Panc1 (cell line): ENCODE measurements at regions not wholly inside any gene's neighbourhood (a gene's known extent, or its start where the extent isn't known, plus 50 kb on each side); places are given as distances from the start of the nearest gene placed in this dataset.

Experiments
- ATAC-seq: fragments of 200-7000 bp; cut with Tn5 transposase; 2 replicates; pipeline ENCODE4 v1.9.1; 2020; ENCODE audit warnings: mild to moderate bottlenecking, moderate library complexity
- BruUV-seq: library from RNA; stranded (reverse); fragments of 400-500 nt; replicated peaks from 2 replicates; lab custom pipeline; 2021; lab: Mats Ljungman, UMichigan
- CTCF ChIA-PET: fragments of 300-600 bp; sonication (Branson Sonifier 250); formaldehyde crosslinking; loops from one replicate; lab custom pipeline; 2022; ENCODE audit warnings: antibody characterized with exemption; lab: Charles Lee
- POLR2A ChIA-PET: fragments of 300-600 bp; sonication (Branson Sonifier 250); formaldehyde crosslinking; loops from one replicate; lab custom pipeline; 2022; ENCODE audit warnings: antibody characterized with exemption; lab: Charles Lee
- DNase-seq: peaks from one replicate; pipeline ENCODE4 v3.0.0-alpha.2; 2010; ENCODE audit warnings: low read depth, low spot score
- H3K27ac ChIP-seq: 2 replicates; pipeline ENCODE4 v1.5.1; 2011; ENCODE audit warnings: mild to moderate bottlenecking, low read length, inconsistent platforms
- H3K27me3 ChIP-seq: fragments of 200-500 bp; sonication (Bioruptor generic); 2 replicates; pipeline ENCODE4 v1.6.0; 2014; ENCODE audit warnings: low read length, inconsistent platforms; ENCODE audit not compliant: control insufficient read depth, insufficient read depth
- H3K36me3 ChIP-seq: fragments of 200-500 bp; sonication (Bioruptor generic); 2 replicates; pipeline ENCODE4 v1.5.1; 2014; ENCODE audit warnings: inconsistent platforms, mild to moderate bottlenecking, low read length, moderate library complexity; ENCODE audit not compliant: control insufficient read depth, insufficient read depth
- H3K4me1 ChIP-seq: 2 replicates; pipeline ENCODE4 v1.5.1; 2011; ENCODE audit warnings: inconsistent platforms, mild to moderate bottlenecking, low read length, moderate library complexity; ENCODE audit not compliant: control insufficient read depth, insufficient read depth
- H3K4me3 ChIP-seq, 2 experiments: 2 replicates each; pipeline ENCODE4 v1.5.1; 2011 to 2012; ENCODE audit warnings: low read depth in 2 of 2, low read length in 2 of 2, mild to moderate bottlenecking in 2 of 2, inconsistent platforms in 1 of 2, moderate library complexity in 1 of 2
- H3K9me3 ChIP-seq: fragments of 200-500 bp; sonication (Bioruptor generic); 2 replicates; pipeline ENCODE4 v1.5.1; 2014; ENCODE audit warnings: low read depth, mild to moderate bottlenecking, inconsistent platforms, low read length, moderate library complexity; ENCODE audit not compliant: control insufficient read depth, insufficient read depth
- CTCF ChIP-seq: fragments of 450-650 bp; IDR thresholded peaks from 2 replicates; pipeline ENCODE4 v1.5.1; 2017; ENCODE audit warnings: mild to moderate bottlenecking
- POLR2AphosphoS5 ChIP-seq: IDR thresholded peaks from 2 replicates; pipeline ENCODE4 v1.6.1; 2012; ENCODE audit warnings: mild to moderate bottlenecking, low read depth, low read length, moderate library complexity
- REST ChIP-seq, 2 experiments: IDR thresholded peaks; 2 replicates each; pipeline ENCODE4 v1.6.1; 2011 to 2012; ENCODE audit warnings: low read depth in 2 of 2, control low read depth in 1 of 2, low read length in 1 of 2, mild to moderate bottlenecking in 1 of 2, moderate library complexity in 1 of 2; ENCODE audit not compliant: insufficient read depth in 1 of 2
- SIN3A ChIP-seq: IDR thresholded peaks from 2 replicates; pipeline ENCODE4 v1.6.1; 2012; ENCODE audit warnings: low read depth, mild to moderate bottlenecking, low read length, moderate library complexity, borderline replicate concordance; ENCODE audit not compliant: insufficient read depth
- TCF7L2 ChIP-seq: IDR thresholded peaks from 2 replicates; pipeline ENCODE4 v1.6.1; 2011; ENCODE audit warnings: mild to moderate bottlenecking, low read depth, low read length, inconsistent platforms
- in situ Hi-C: cut with HindIII; loops from 2 replicates; pipeline ENCODE4 v1.10.0; 2016; ENCODE audit warnings: low sequenced_read_pairs, low pct_unique_long_range_greater_than_20kb
- intact Hi-C: fragments of 100-400 bp; cut with micrococcal nuclease; formaldehyde crosslinking; loops from one replicate; pipeline ENCODE4 v1.10.0; 2022; ENCODE audit not compliant: unreplicated experiment

GRCh38 chr12:131330106-131330815 lies 376.6 kb downstream of the ADGRD1 start:
- Histone ChIP-seq H3K4me1 (no peaks in the 10 kb centered on the region), H3K9me3 (no peaks in the 10 kb centered on the region), H3K27me3 (no peaks in the 10 kb centered on the region), H3K36me3 (no peaks in the 10 kb centered on the region), H3K27ac (no peak overlapping the region), H3K4me3 (no peak overlapping the region)
- TF ChIP-seq CTCF (no peak), SIN3A (no peak), TCF7L2 (no peak), REST (IDR thresholded peaks at IDR 0.05; ENCODE audit: insufficient read depth in 1 of 2, low read depth in 2 of 2, low read length in 1 of 2) (no peak), POLR2AphosphoS5 (no peak)
- intact Hi-C loops, result loop anchor here (5.0 kb wide), 1 partner anchor 302 kb away; no protein-coding TSS in a partner anchor
- in situ Hi-C loops, result no loop called here
- BruUV-seq, result no TSS peak
- ATAC-seq, result no peak
- ChIA-PET POLR2A (no interaction called here), CTCF (no interaction called here)
- DNase-seq, result no peak

GRCh38 chr12:131331148-131331750 lies 377.5 kb downstream of the ADGRD1 start:
- Histone ChIP-seq H3K4me1 (no peaks in the 10 kb centered on the region), H3K36me3 (no peaks in the 10 kb centered on the region), H3K27ac (no peak overlapping the region), H3K27me3 (no peaks in the 10 kb centered on the region), H3K9me3 (no peaks in the 10 kb centered on the region), H3K4me3 (no peak overlapping the region)
- BruUV-seq, result no TSS peak
- TF ChIP-seq CTCF (no peak), REST (IDR thresholded peaks at IDR 0.05; ENCODE audit: insufficient read depth in 1 of 2, low read depth in 2 of 2, low read length in 1 of 2) (no peak), POLR2AphosphoS5 (no peak), TCF7L2 (no peak), SIN3A (no peak)
- intact Hi-C loops (loop anchor here (5.0 kb wide), 1 partner anchor 301 kb away; no protein-coding TSS in a partner anchor), in situ Hi-C loops (no loop called here)
- DNase-seq, result no peak
- ChIA-PET CTCF (no interaction called here), POLR2A (no interaction called here)
- no peak for ATAC-seq
